Forelimb muscle (tissue), 1 donor: ENCODE measurements at regions not wholly inside any gene's neighbourhood (a gene's known extent, or its start where the extent isn't known, plus 50 kb on each side); places are given as distances from the start of the nearest gene placed in this dataset.

ENCODE experiments used
- DNase-seq: peaks from one replicate; pipeline ENCODE4 v3.0.0-alpha.2; 2013; ENCODE audit warnings: low read depth

GRCh38 chr5:26828294-26828693 lies 210.1 kb downstream of the CDH9 start:
- no peak for DNase-seq

DNA sequence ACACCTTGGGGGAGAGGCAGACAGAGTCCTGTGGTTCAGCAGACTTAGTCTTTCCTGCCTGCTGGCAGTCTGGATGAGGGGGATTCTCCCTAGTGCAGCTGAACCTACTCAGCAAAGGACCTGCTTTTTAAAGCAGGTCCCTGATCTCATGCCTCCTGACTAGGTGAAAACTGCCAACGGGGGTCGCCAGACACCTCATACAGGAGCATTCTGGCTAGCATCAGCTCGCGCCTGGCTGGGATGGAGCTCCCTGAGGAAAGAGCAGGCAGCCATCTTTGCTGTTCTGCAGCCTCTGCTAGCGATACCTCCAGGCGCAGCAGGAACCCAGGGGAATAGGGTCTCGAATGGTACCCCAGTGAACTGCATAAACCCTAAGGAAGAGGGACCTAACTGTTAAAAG lies 225.2 kb downstream of the CDH9 start:
- DNase-seq = no peak

DNA sequence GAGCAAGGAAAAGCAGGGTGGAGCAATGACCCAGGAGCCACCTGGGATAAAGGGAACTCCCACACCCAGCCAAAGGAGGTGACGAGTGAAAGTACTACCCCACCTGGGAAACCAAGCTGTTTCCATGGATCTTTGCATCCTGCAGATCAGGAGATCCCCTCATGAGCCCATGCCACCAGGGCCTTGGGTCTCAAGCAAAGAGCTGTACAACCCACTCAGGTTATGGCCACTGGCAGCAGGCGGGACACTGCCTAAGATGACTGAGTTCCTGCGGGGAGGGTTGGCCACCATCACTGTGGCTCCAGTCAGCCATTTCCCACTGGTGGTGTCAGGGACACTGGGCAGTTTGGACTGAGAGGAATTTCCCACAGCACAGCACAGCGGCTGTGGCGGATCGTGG lies 225.7 kb downstream of the CDH9 start:
- no peak for DNase-seq

DNA sequence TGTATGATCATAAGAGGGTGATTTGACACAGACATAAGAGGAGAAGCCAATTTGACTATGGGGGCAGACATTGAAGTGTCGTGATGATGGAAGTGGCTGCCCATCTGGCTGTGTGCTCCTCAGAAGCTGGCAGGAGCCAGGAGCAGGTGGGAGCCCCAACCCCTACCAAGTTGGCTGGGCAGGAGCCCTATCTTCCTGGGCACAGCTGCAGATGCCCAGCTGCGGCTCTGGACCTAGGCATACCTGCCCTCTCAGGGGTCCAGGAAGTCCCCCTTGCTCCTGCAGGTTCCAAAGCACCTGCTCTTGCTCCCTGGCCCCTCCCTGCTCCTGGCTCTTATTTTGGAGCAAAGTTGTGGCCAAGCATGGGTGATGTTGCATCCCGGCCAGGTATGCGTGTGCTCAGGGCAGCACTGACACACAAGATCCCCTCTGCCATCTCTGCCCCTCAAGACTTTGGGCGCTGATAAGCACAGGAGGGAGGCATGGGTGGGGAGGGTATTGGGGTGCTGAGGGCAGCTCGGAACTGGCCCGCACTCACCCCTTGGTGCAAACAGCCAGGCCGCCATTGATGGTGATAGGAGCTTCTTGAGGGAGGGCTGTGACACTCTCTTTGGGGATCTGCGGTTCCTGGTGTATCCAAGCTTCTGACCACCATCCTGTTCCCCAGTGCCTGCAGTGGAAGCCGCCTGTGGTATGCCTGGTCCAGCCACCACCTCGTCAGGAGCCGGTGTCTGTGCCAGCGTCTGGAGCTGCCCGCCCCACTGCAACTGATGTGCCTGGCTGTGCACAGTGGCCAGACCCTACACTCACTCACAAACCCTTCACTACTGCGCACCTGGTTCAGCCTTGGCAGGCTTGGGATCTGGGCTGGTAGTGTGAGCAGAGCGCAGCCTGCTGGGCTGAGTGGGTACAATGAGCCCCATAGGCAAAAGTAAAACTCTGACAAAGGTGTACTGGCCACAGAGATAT lies 230.9 kb downstream of the CDH9 start:
- DNase-seq = no peak

GRCh38 chr5:26805076-26805475 lies 233.3 kb downstream of the CDH9 start:
- DNase-seq = no peak

GRCh38 chr5:26802944-26803343 lies 235.4 kb downstream of the CDH9 start:
- DNase-seq = no peak

- DNase-seq = no peak
These were observed 247.0 kb downstream of the CDH9 start for GRCh38 chr5:26791433-26791832.

- DNase-seq = no peak
These were observed 247.4 kb downstream of the CDH9 start for GRCh38 chr5:26791021-26791420.

DNA sequence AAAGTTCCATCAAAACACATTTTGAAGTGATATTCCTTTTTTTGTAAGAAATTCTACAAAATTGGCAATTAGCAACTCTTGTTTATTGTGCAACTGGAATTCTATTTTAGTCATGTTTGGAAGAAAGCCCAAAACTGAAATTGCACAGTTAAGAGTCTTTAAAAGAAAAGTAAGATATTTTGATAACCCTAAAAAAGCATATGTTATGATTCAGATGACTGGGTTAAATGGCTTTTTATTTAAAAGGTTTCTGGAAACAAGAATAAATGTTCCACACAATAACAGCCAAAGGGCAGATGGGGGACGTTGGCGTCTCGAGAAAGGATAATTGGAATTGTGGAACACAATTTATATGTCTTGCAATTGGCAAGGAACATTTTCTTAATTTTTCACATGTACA lies 275.2 kb downstream of the CDH9 start:
- no peak for DNase-seq

- no peak for DNase-seq
These were observed 276.9 kb downstream of the CDH9 start for GRCh38 chr5:26761446-26761845.

DNA sequence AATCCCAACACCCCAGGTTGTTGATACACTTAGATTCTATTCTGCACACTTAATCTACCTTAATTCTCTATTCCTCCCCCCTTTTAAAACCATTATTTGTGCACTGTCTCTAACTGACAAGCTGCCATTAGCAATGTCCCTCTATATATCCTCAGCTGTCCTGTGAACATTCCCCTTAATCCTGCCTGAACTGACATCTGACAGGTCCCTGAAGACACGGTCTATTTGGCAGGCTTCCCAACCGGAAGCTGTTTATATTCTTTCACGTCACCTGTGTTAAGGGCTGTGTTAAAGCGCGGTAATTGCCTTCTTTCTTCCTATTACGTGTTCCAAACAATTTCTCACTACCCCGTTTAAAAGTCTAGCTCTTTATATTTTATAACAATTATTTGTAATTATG lies 277.3 kb downstream of the CDH9 start:
- DNase-seq = no peak

DNA sequence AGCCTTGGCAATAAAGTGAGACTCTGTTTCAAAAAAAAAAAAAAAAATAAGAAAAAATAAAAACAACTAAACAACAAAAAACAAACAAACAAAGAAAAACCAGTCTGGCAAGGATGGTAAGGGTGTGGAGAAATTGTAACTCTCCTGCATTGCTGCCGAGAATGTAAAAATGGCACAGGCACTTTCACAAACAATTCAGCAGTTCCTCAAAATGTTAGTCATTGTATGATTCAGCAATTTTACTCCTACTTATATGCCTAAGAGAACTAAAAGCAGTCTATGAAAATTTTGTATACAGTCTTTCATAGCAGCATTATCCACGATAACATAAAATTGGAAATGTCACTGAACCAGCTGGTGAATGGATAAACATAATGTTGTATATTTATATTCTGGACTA lies 280.4 kb downstream of the CDH9 start:
- no peak for DNase-seq

- no peak for DNase-seq
These were observed 288.6 kb downstream of the CDH9 start for GRCh38 chr5:26749829-26750228.

DNA sequence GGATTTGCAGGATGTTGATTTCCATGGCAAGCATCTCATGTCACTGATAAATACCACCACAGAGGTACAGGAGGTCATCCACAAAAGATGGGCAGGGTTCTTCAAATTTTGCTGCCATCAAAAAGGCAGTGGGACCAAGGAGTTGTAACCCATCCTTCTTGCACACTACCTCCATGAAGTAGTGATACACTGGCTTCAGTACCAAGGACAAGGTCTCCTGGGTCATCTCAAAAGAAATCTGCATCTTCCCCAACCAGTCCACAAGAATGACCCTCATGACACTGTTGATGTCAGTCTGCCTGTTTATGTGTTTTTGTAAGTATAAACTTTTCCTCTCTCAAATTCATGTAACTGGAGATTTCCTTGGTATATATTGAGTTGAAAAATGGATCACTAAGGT lies 298.2 kb downstream of the CDH9 start:
- DNase-seq = no peak

GRCh38 chr5:26737348-26738265 lies 300.8 kb downstream of the CDH9 start:
- DNase-seq = no peak

- DNase-seq = no peak
These were observed 310.5 kb downstream of the CDH9 start for GRCh38 chr5:26727916-26728315.

- DNase-seq = no peak
These were observed 318.6 kb downstream of the CDH9 start for GRCh38 chr5:26719803-26720202.

- DNase-seq = no peak
These were observed 337.5 kb downstream of the CDH9 start for GRCh38 chr5:26700759-26701384.

DNA sequence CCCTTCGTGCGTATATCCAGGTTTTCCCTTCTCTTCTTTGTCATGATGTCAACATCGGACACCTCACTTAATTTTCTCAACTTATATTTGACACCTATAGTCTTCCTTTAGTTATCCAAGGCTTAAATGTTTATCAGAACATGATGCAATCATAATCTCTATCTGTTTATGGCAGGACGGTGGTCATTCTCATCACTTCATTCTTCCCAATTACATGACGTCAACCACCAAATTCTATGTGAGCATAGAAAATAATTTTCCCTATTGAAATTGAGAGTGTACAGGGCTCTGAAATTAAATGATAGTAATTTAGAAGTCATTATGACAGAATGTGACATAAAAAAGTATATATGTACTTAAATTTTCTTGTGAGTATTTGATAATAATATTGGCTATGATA lies 345.4 kb downstream of the CDH9 start:
- no peak for DNase-seq

DNA sequence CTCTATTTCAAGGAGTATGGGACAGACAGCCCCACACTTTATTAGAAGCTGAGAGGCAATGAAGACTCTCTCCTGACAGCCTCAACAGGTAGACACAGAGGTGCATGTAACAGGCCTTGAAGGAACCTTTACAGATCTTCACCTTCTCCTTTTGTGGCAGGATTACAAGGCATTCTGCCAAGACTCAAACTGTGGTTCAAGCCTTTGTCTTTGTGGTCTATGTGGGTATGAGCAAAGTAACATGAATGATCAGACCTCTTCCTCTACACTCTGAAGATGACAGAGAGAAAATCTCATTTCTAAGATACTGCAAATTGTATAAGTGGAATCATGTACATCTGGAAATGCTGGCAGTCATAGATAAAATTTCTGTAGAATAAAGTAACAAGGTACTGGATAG lies 346.9 kb downstream of the CDH9 start:
- no peak for DNase-seq

- no peak for DNase-seq
These were observed 347.9 kb downstream of the CDH9 start for GRCh38 chr5:26690511-26690910.

DNA sequence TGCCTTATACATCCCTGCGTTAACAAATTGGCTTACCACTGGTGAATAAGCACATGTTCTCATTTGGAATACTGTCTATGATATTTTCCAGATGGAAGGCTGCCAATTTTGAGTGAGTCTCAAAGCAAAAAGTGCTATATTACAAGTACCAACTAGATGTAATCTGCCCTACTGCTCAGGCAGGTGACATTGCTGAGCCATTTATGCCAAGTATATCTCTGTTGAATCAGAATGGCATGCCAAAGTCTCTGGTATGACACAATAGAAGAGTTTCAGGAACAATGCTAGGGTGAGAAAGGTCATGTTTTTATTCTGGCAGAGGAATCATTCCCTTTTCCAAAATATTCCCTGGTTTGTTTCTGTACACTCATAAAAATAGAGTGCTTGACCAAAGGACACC lies 356.5 kb downstream of the CDH9 start:
- DNase-seq = no peak
